ENCODE measurements at regions not wholly inside any gene's neighbourhood (a gene's known extent, or its start where the extent isn't known, plus 50 kb on each side); places are given as distances from the start of the nearest gene placed in this dataset.

DNA sequence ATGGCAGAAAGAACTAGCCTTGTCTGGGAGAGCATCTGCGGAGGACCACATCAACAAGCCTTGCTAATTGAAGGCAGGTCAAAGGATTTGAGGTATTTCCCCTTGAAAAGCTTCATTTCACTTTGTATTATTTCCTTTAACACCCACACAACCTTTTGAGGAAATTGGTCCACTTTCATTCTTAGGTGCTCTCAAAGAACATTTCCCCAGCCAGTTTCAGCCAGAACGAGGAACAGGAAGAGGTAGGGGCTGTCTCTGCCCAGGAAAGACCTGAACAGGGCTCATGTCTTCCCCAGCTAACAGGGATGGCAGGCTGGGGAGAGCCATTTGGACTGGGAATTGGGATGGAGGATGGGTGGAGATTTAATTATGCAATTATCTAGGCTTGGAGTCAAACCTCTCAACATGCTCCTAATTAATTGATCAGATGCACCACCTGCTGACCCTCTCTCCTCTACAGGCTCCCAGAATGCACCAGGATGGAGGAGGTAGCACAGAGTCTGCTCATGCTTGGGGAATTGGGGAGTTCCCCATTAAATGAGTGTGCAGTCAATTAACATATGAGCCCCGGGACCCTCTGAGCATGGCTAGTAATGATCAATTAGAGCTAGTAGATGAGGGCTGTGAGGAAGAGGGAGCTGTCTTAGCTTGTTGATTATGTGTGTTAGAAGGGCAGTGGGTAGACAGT lies 84.6 kb downstream of the GP2 start:
- TF ChIP-seq, protein P1, sequence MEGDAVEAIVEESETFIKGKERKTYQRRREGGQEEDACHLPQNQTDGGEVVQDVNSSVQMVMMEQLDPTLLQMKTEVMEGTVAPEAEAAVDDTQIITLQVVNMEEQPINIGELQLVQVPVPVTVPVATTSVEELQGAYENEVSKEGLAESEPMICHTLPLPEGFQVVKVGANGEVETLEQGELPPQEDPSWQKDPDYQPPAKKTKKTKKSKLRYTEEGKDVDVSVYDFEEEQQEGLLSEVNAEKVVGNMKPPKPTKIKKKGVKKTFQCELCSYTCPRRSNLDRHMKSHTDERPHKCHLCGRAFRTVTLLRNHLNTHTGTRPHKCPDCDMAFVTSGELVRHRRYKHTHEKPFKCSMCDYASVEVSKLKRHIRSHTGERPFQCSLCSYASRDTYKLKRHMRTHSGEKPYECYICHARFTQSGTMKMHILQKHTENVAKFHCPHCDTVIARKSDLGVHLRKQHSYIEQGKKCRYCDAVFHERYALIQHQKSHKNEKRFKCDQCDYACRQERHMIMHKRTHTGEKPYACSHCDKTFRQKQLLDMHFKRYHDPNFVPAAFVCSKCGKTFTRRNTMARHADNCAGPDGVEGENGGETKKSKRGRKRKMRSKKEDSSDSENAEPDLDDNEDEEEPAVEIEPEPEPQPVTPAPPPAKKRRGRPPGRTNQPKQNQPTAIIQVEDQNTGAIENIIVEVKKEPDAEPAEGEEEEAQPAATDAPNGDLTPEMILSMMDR (conservative IDR thresholded peaks at IDR 0.05; ENCODE audit: low read depth in 2 of 2): no peak
- TF ChIP-seq ZNF331 (CRISPR knock-in tag; IDR thresholded peaks at IDR 0.05; ENCODE audit: low read depth) (no peak), CREB1 (CRISPR knock-in tag; IDR thresholded peaks at IDR 0.05; ENCODE audit: low read depth) (no peak), EZH2 (IDR thresholded peaks at IDR 0.05; ENCODE audit: low read depth, unreplicated experiment) (no peak), POLR2AphosphoS5 (IDR thresholded peaks at IDR 0.05; ENCODE audit: low read depth) (no peak), EZH2phosphoT487 (IDR thresholded peaks at IDR 0.05; ENCODE audit: unreplicated experiment) (no peak), ETS1 (IDR thresholded peaks at IDR 0.05) (no peak), STAT1 (IDR thresholded peaks at IDR 0.05; ENCODE audit: unreplicated experiment) (no peak), REST (IDR thresholded peaks at IDR 0.05; ENCODE audit: unreplicated experiment) (no peak), NANOG (IDR thresholded peaks at IDR 0.05; ENCODE audit: borderline replicate concordance) (no peak), JUNB (IDR thresholded peaks at IDR 0.05; ENCODE audit: unreplicated experiment) (no peak)

Data from GM23338 (cell line).